Neural cell (in vitro differentiated cells): ENCODE measurements at regions not wholly inside any gene's neighbourhood (a gene's known extent, or its start where the extent isn't known, plus 50 kb on each side); places are given as distances from the start of the nearest gene placed in this dataset.

ENCODE experiments used
- H2AFZ ChIP-seq: fragments of 200-600, 300-800 bp; sonication (generic), shearing (Covaris generic); 2 replicates; pipeline ENCODE4 v1.6.0; 2014; ENCODE audit warnings: low read depth, mild to moderate bottlenecking, antibody characterized with exemption, low read length, moderate library complexity
- H3F3A ChIP-seq: fragments of 200-600 bp; shearing (Covaris generic); 2 replicates; pipeline ENCODE4 v1.6.1; 2016; ENCODE audit warnings: mild to moderate bottlenecking, moderate library complexity, mixed read lengths, antibody characterized with exemption, low read length; ENCODE audit not compliant: insufficient read depth, poor library complexity, severe bottlenecking
- H3K27ac ChIP-seq: fragments of 200-600, 300-800 bp; sonication (generic), shearing (Covaris generic); 2 replicates; pipeline ENCODE4 v1.5.1; 2014; ENCODE audit warnings: mild to moderate bottlenecking, low read length, moderate library complexity
- H3K27me3 ChIP-seq: fragments of 300-800, 200-600 bp; sonication (generic), shearing (Covaris generic); 2 replicates; pipeline ENCODE4 v1.6.0; 2014; ENCODE audit warnings: mild to moderate bottlenecking, low read depth, low read length, moderate library complexity; ENCODE audit not compliant: insufficient read depth
- H3K36me3 ChIP-seq: fragments of 300-800, 200-600 bp; sonication (generic), shearing (Covaris generic); 2 replicates; pipeline ENCODE4 v1.5.1; 2014; ENCODE audit warnings: mild to moderate bottlenecking, antibody characterized with exemption, low read length, moderate library complexity; ENCODE audit not compliant: insufficient read depth
- H3K4me2 ChIP-seq: fragments of 300-800, 200-600 bp; sonication (generic), shearing (Covaris generic); 2 replicates; pipeline ENCODE4 v1.6.0; 2014; ENCODE audit warnings: mild to moderate bottlenecking, low read length
- H3K4me3 ChIP-seq: fragments of 300-800, 200-600 bp; sonication (generic), shearing (Covaris generic); 2 replicates; pipeline ENCODE4 v1.5.1; 2014; ENCODE audit warnings: mild to moderate bottlenecking, low read length, moderate library complexity
- H3K79me2 ChIP-seq: fragments of 200-600 bp; shearing (Covaris generic); replicated peaks from 2 replicates; pipeline ENCODE4 v1.6.0; 2014; ENCODE audit warnings: mild to moderate bottlenecking, low read length, moderate library complexity; ENCODE audit not compliant: insufficient read depth
- H3K9ac ChIP-seq: fragments of 300-800, 200-600 bp; sonication (generic), shearing (Covaris generic); 2 replicates; pipeline ENCODE4 v1.6.1; 2016; ENCODE audit warnings: mild to moderate bottlenecking, low read length, mixed read lengths
- H3K9me2 ChIP-seq: fragments of 200-600 bp; shearing (Covaris generic); 2 replicates; pipeline ENCODE4 v1.6.1; 2016; ENCODE audit warnings: mild to moderate bottlenecking, low read length, mixed read lengths; ENCODE audit not compliant: insufficient read depth
- H3K9me3 ChIP-seq: fragments of 200-600, 300-800 bp; sonication (generic), shearing (Covaris generic); 2 replicates; pipeline ENCODE4 v1.6.1; 2016; ENCODE audit warnings: mild to moderate bottlenecking, mixed run types, low read length, moderate library complexity, mixed read lengths
- H4K20me1 ChIP-seq: fragments of 200-600 bp; shearing (Covaris generic); 2 replicates; pipeline ENCODE4 v1.6.1; 2016; ENCODE audit warnings: mild to moderate bottlenecking, mixed run types; ENCODE audit not compliant: insufficient read depth
- CTCF ChIP-seq: fragments of 450-650 bp; IDR thresholded peaks from 2 replicates; pipeline ENCODE4 v1.5.1; 2014; ENCODE audit warnings: antibody characterized with exemption, mild to moderate bottlenecking, moderate library complexity; ENCODE audit not compliant: poor library complexity, severe bottlenecking
- EP300 ChIP-seq: fragments of 450-650 bp; conservative IDR thresholded peaks from 2 replicates; pipeline ENCODE4 v1.6.1; 2014; ENCODE audit warnings: antibody characterized with exemption, mild to moderate bottlenecking, moderate library complexity; ENCODE audit not compliant: poor library complexity, severe bottlenecking
- EZH2 ChIP-seq: fragments of 200-600, 300-800 bp; shearing (Covaris generic), sonication (generic); IDR thresholded peaks from 2 replicates; pipeline ENCODE4 v1.6.1; 2014; ENCODE audit warnings: antibody characterized with exemption, low read length, borderline replicate concordance, mild to moderate bottlenecking; ENCODE audit not compliant: insufficient read depth, poor library complexity, severe bottlenecking
- MXI1 ChIP-seq: fragments of 450-650 bp; conservative IDR thresholded peaks from 2 replicates; pipeline ENCODE4 v1.6.1; 2014; ENCODE audit warnings: antibody characterized with exemption, mild to moderate bottlenecking; ENCODE audit not compliant: poor library complexity, severe bottlenecking
- POLR2AphosphoS5 ChIP-seq: IDR thresholded peaks from 2 replicates; pipeline ENCODE4 v1.6.1; 2012
- RAD21 ChIP-seq: fragments of 450-650 bp; conservative IDR thresholded peaks from 2 replicates; pipeline ENCODE4 v1.6.1; 2014; ENCODE audit warnings: antibody characterized with exemption, mild to moderate bottlenecking, moderate library complexity
- SMC3 ChIP-seq: fragments of 450-650 bp; conservative IDR thresholded peaks from 2 replicates; pipeline ENCODE4 v1.6.1; 2014; ENCODE audit warnings: antibody characterized with exemption, mild to moderate bottlenecking, moderate library complexity; ENCODE audit not compliant: poor library complexity
- TAF1 ChIP-seq: IDR thresholded peaks from 2 replicates; pipeline ENCODE4 v1.6.1; 2012; ENCODE audit warnings: low read depth
- TF ChIP-seq, protein P1 (sequence below): IDR thresholded peaks from 2 replicates; pipeline ENCODE4 v1.6.1; 2012; ENCODE audit warnings: borderline replicate concordance

DNA sequence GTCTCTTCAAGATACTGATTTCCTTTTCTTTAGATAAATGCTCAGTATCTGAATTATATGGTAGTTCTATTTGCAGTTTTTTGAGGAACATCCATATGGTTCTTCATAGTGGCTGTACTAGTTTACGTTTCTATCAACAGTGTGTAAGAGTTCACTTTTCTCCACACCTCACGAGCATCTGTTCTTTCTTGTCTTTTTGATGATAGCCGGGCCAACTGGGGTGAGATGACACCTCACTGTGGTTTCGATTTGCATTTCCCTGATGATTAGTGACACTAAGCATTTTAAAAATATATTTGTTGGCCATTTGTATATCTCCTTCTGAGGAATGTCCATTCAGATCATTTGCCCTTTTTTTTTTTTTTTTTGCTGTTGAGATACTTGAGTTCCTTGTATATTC lies 458.8 kb downstream of the SETBP1 start:
- H3K27ac ChIP-seq = no peak overlapping the region
- H4K20me1 ChIP-seq = no peaks in the 10 kb centered on the region
- H3K4me3 ChIP-seq = no peak overlapping the region
- no peaks in the 10 kb centered on the region for H3K9me2 ChIP-seq
- no peak overlapping the region for H3K4me2 ChIP-seq
- H2AFZ ChIP-seq = no peak overlapping the region
- H3K79me2 ChIP-seq = no peaks in the 10 kb centered on the region
- no peak overlapping the region for H3K9ac ChIP-seq
- no peaks in the 10 kb centered on the region for H3K27me3 ChIP-seq
- no peaks in the 10 kb centered on the region for H3K36me3 ChIP-seq
- TF ChIP-seq RAD21 = no peak
- TF ChIP-seq CTCF = no peak
- TF ChIP-seq EP300 = no peak
- TF ChIP-seq SMC3 = no peak
- no peak for TF ChIP-seq EZH2
- TF ChIP-seq, protein P1, sequence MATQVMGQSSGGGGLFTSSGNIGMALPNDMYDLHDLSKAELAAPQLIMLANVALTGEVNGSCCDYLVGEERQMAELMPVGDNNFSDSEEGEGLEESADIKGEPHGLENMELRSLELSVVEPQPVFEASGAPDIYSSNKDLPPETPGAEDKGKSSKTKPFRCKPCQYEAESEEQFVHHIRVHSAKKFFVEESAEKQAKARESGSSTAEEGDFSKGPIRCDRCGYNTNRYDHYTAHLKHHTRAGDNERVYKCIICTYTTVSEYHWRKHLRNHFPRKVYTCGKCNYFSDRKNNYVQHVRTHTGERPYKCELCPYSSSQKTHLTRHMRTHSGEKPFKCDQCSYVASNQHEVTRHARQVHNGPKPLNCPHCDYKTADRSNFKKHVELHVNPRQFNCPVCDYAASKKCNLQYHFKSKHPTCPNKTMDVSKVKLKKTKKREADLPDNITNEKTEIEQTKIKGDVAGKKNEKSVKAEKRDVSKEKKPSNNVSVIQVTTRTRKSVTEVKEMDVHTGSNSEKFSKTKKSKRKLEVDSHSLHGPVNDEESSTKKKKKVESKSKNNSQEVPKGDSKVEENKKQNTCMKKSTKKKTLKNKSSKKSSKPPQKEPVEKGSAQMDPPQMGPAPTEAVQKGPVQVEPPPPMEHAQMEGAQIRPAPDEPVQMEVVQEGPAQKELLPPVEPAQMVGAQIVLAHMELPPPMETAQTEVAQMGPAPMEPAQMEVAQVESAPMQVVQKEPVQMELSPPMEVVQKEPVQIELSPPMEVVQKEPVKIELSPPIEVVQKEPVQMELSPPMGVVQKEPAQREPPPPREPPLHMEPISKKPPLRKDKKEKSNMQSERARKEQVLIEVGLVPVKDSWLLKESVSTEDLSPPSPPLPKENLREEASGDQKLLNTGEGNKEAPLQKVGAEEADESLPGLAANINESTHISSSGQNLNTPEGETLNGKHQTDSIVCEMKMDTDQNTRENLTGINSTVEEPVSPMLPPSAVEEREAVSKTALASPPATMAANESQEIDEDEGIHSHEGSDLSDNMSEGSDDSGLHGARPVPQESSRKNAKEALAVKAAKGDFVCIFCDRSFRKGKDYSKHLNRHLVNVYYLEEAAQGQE = no peak
- H3F3A ChIP-seq = no peaks in the 10 kb centered on the region
- no peaks in the 10 kb centered on the region for H3K9me3 ChIP-seq

DNA sequence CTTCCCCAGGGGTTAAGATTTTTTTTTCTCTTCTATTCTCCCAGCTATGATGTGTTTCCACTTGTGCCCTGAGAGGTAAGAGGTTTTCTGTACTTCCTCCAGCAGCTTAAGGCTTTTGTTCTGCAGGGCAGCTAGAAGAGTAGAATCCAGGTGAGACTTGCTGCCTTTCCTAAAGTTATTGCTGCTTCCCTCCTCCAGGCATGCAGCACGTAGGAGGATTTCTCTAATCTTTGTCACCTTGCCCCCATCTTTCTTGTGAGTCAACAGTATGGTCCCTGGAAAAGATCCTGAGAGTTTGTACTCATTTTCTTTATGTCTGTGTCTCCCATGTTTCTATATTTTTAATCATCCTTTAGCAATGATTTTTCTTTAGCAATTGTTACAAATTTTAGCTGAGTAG lies 462.2 kb downstream of the SETBP1 start:
- Histone ChIP-seq H4K20me1 (no peaks in the 10 kb centered on the region), H3K4me2 (no peak overlapping the region), H3K9me2 (no peaks in the 10 kb centered on the region), H3K27ac (no peak overlapping the region), H3K9ac (no peak overlapping the region), H3K27me3 (no peaks in the 10 kb centered on the region), H3F3A (no peaks in the 10 kb centered on the region), H3K79me2 (no peaks in the 10 kb centered on the region), H3K9me3 (no peaks in the 10 kb centered on the region), H3K36me3 (no peaks in the 10 kb centered on the region), H3K4me3 (no peak overlapping the region), H2AFZ (no peak overlapping the region)
- TF ChIP-seq POLR2AphosphoS5 (no peak), TAF1 (no peak), MXI1 (no peak)

- Histone ChIP-seq H3K79me2 (no peaks in the 10 kb centered on the region), H3K9me3 (no peaks in the 10 kb centered on the region), H3K27me3 (no peaks in the 10 kb centered on the region), H3K4me2 (no peak overlapping the region), H3F3A (no peaks in the 10 kb centered on the region), H3K27ac (no peak overlapping the region), H3K36me3 (no peaks in the 10 kb centered on the region), H3K4me3 (no peak overlapping the region), H3K9me2 (no peaks in the 10 kb centered on the region), H4K20me1 (no peaks in the 10 kb centered on the region), H2AFZ (no peak overlapping the region), H3K9ac (no peak overlapping the region)
- TF ChIP-seq POLR2AphosphoS5 = no peak
- TF ChIP-seq EP300 = no peak
- TF ChIP-seq, protein P1 = no peak
- TF ChIP-seq MXI1 = no peak
- TF ChIP-seq SMC3 = no peak
- TF ChIP-seq RAD21 = no peak
- TF ChIP-seq EZH2 = no peak
- no peak for TF ChIP-seq CTCF
- no peak for TF ChIP-seq TAF1
Observed at GRCh38 chr18:45149712-45150111, 465.6 kb upstream of the SLC14A2 start.
